GM18868 (cell line): ENCODE measurements at regions not wholly inside any gene's neighbourhood (a gene's known extent, or its start where the extent isn't known, plus 50 kb on each side); places are given as distances from the start of the nearest gene placed in this dataset.
"Not testable (repeated sequence)": the region's sequence is repeated elsewhere in the genome, so short reads cannot be mapped to it uniquely, and the experiment has no call there.

Source experiments
- ATAC-seq: cut with Tn5 transposase; IDR thresholded peaks from one replicate; pipeline ENCODE4 v1.9.1; 2021; ENCODE audit warnings: mild to moderate bottlenecking, moderate library complexity; ENCODE audit not compliant: unreplicated experiment

DNA sequence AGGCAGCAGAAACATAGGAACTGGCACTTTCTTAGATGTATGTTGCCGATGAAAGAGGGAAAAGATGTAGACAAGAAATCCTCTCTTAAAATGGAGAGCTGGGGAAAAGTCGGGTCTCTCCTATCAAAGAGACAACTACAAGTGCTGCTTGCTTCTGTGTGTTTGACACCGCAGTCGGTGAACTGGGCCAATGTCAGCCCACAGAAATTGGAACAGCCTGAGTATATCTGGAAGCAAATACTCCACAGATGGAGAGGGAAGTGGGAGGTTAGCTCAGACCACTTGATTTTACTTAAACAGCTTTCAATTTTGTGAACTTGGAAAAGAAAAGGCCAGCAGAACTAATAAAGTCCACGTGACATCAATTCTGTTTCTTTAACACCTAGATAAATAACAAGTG, 230.9 kb upstream of the FAT1 start:
- ATAC-seq: no peak

- no peak for ATAC-seq
These were observed 231.3 kb upstream of the FAT1 start for GRCh38 chr4:186954956-186955355.

GRCh38 chr4:186957952-186958555, 234.4 kb upstream of the FAT1 start:
- no peak for ATAC-seq

DNA sequence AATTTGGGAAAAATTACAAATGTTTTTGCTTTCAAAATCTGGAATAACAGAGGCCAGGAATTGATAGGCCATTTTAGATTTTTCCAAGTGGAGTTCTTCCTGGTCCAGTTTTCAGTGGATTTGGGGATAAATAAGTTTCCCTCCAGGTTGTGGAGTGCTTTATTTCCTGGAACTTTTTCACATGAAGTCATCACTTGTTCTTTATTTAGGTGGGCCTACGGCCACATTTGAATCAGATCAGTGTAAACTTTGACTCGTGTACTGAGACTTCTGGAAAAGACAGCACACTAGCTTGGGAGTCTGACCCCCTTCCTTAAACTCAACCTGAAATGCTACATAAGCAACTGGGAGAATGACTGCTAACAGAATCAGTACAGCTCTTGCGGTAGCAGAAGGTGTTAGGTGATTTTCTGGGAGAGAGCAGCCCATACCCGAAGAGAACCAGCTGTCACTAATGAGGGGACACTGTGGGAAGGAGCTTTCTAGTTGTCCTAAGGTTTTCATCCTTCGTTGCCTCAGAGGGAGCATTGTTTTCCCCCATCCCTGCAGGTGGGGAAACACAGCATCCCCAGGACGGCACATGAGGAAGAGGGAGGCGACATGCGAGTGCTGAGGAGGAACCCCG, 235.2 kb upstream of the FAT1 start:
- no peak for ATAC-seq

DNA sequence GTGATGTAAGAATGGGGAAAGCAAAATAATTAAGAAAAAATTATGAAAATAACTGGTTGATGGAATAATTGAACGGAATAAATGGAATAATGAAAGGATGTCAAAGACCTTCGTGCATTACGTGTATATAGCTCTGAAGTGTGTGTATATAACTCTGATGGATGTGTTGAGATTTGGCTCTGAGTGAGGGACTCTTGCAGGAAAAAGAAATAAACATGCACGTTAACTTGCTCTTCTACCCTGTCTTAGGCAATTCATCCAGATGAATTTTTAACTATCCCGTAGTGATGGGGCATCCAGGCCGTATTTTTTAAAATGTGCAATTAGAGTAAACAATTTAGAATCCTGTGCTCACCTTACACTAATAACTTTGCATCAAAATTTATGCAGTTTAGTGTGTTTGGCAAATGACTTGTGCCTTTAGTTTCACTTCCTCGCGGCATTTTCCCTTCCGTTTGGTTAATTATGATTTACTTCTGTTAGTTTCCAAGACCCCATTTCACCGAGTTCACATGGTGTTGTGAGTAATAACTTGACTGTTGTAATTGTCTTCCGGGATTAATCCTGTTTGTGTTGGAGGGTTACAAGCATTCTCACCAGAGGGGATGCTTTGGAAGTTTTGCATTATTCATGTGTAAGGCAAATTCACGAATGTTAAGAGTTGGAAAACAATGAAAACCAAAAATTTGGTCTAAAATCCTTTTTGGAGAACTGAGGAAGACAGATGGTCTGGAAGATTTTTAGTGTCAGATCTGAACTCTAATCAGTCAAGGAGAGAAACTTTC, 256.5 kb upstream of the FAT1 start:
- ATAC-seq: no peak

DNA sequence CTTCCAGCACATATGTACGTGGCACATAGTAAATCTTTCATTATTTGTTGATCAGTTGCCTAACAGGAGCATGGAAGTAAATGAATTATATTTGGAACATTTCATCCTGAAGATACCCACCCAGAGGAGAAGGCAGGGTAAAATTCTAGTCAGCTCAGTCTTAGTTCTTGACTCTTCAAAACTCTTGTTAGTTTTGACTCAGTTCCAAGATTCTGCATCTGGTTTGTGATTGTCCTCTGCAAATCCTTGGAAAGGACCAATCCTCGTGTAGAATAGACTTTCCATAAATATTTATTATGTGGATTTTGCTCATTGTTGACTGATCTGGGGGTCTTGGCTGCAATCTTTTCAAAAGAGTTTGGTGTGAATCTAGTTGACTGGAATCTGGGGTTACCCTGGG, 257.5 kb upstream of the FAT1 start:
- no peak for ATAC-seq

DNA sequence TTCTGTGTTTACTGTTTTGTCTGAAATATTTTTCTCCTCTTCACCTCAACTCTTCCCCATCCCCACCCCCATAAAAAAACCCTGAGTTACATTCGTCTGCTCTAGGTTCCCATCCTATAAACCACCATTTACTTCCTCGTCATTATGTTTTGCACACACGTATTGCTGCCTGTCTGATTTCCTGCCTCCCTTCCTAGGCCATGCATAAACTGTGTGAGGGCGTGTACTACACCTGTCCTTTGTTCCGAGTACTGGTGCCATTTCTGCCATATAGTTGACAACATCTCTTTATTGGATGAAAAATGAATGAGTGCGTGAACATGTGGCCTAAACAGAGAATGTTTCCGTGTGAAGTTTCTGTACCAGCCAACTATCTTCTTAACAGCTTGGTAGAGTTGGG, 258.5 kb upstream of the FAT1 start:
- ATAC-seq: no peak

DNA sequence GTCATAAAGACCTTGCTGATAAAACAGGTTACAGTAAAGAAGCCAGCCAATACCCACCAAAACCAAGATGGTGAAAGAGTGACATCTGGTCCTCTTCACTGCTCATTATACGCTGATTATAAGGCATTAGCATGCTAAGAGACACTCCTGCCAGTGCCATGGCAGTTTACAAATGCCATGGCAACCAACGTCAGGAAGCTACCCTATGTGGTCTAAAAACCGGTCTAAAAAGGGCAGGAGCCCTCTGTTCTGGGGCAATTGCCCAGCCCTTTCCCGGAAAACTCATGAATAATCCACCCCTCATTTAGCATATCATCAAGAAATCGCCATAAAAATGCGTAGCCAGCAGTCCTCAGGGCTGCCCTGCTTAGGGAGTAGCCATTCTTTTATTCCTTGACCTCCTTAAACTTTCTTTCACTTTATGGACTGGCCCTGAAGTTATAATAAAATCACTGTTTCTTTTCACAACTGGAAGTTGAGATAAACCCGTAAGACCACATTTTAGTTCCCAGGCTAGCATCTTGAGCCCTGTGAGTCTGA, 260.5 kb upstream of the FAT1 start:
- ATAC-seq: no peak

DNA sequence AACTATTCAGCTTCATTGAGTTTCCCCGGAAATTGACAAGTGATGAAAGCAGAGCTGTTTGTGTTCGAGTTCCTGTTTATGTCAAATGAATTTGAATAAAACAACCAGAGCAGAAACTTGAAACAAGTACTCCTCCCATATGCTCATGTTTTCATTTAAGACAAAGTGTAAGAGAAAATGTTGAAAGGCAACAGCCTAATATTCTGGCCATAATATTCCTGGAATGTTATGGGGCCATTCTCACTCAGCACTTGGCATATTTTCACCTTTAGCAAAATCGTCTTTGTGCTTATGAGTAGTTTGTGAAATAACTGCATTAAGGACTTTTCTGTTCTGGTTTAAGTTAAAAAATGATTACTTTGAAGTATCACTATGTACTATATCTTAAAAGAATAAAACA, 276.0 kb upstream of the FAT1 start:
- ATAC-seq: no peak

DNA sequence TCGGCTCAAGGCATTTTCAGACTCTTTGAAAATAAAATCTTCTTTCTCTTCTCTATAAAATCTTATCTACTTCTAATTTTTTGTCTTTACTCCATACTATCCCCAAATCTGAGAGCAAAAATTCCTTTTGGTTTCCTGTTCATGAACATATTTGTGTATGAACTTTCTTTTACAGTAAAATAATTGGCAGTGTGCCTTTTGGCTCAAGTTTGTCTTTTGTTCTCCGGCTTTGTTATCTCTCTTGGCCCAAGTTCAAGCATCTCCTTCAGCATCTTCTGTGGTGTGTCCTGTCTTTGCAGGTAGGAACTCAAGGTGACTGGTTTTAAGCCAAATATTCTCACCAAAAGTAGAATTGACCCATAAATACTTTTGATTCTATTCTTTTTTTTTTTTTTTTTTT, 276.6 kb upstream of the FAT1 start:
- no peak for ATAC-seq

- not testable (repeated sequence) for ATAC-seq
These were observed 278.5 kb upstream of the FAT1 start for GRCh38 chr4:187002133-187002532.

- ATAC-seq: no peak
These were observed 281.0 kb upstream of the FAT1 start for GRCh38 chr4:187004628-187005027.

DNA sequence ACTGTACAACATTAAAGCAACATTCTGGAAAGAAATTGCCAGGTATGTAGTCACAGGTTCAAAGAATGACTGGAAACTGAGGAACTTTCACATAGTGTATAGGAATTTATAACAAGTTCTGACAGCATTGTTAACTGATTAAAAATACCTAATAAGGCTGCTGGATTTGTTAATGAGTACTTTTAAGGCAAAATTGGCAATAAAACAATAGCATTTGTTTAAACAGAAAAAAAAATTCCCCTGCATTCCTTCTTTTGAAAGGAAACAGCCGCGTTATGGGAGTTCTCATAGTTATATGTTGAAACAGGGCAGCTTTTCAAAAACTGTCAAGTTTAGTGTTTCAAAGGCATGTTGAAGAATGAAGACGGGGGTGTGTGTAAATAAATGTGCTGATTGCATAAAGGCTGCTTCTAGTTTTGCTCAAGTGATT, 282.5 kb upstream of the FAT1 start:
- no peak for ATAC-seq

- ATAC-seq: no peak
These were observed 286.4 kb upstream of the FAT1 start for GRCh38 chr4:187010052-187010451.

GRCh38 chr4:187016101-187016500, 292.4 kb upstream of the FAT1 start:
- ATAC-seq: no peak

DNA sequence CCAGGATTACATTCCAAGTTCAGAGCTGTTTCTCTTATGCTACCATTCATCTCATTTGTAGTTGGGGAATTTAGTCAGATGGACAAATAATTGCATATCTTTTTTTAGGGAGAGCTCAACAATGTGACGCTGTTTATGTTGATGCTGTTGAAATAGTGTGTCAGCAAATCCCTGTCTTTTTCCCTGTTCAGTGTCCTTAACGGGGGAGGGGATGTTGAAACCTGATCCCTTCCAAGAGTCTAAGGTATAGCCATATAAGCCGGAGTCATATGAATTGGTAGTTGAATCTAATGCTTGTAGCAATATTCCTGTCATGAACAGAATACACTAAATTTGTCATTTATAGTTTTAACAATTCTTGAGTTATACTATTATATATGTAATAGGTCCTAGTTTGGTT, 293.5 kb upstream of the FAT1 start:
- no peak for ATAC-seq

DNA sequence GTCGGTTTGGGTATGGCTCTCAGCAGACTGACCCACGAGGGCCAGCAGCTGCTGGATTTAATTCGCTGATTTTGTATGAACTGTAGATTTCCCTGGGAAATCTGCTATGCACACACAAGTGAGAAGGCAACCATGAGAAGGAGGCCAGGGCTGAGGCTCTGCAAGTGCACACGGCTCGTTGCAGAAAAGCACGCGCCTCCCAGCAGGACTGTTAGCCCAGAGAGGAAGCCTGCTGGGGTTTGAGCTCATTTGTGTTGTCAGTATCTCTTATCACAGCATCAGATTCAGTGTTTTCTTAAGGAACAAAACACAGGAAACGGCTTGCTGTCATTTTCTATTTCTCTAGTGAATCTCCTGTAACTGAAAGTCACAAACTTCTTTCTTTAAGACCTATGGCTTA, 296.2 kb upstream of the FAT1 start:
- no peak for ATAC-seq

- no peak for ATAC-seq
These were observed 297.0 kb upstream of the FAT1 start for GRCh38 chr4:187020676-187021075.

DNA sequence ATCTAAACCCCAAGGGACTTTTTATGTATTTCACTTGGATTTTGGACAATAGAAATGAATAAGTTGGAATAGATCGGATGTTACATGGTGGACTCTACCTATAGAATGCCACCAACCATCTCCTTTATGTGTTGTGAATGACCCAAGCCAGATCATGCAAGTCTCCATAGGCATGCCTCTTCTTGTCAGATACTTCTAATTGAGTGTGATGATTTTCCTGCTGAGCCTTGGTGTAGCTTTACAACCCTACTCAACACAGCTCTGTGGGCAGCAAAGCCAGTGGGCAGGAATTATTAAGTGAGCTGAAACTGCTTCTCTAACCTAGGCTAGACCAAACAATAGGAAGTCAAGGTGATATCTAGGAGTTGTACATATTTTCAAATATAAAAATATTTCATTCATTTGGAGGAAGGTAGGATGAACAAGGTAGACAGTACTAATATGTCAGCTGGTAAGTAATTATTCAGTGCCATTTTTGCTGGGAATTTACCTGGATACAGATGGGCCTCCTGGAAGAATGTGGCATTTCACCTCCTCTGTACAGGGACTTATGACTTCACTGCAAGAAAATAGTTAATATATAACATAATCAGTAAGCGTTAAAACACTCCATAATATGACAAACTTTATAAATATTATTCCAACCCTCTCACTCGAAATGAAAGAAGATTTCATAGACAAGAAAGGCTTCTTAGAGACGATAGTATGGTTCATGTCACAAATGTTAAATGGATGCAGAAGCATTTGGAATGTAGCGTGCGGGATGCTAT, 298.0 kb upstream of the FAT1 start:
- no peak for ATAC-seq

- no peak for ATAC-seq
These were observed 303.6 kb upstream of the FAT1 start for GRCh38 chr4:187027272-187027671.

- no peak for ATAC-seq
These were observed 318.6 kb upstream of the FAT1 start for GRCh38 chr4:187042251-187042650.
